HTR-8/SVneo (cell line): ENCODE measurements at regions not wholly inside any gene's neighbourhood (a gene's known extent, or its start where the extent isn't known, plus 50 kb on each side); places are given as distances from the start of the nearest gene placed in this dataset.
A peak's percentile ranks its signal among the peaks of the same experiment; 100 is the strongest.
"Not testable (repeated sequence)": the region's sequence is repeated elsewhere in the genome, so short reads cannot be mapped to it uniquely, and the experiment has no call there.

Experiments
- DNase-seq: peaks from one replicate; pipeline ENCODE4 v3.0.0; 2011; ENCODE audit warnings: low spot score, mixed read lengths; ENCODE audit not compliant: insufficient read length
- FAIRE-seq: peaks from 2 replicates; lab custom pipeline; 2011; peaks lifted over from hg19 to GRCh38; lab: Jason Lieb, UNC

- FAIRE-seq (no peak), DNase-seq (no peak)
Observed at GRCh38 chr11:101745756-101746155, 161.9 kb upstream of the TRPC6 start.

- DNase-seq, result no peak
- no peak for FAIRE-seq
Observed at GRCh38 chr11:101743828-101744227, 160.0 kb upstream of the TRPC6 start.

- FAIRE-seq, result no peak
- DNase-seq, result no peak
Observed at GRCh38 chr11:101741479-101742175, 157.8 kb upstream of the TRPC6 start.

GRCh38 chr11:101741061-101741460, 157.3 kb upstream of the TRPC6 start:
- DNase-seq (no peak), FAIRE-seq (no peak)

- FAIRE-seq, result no peak
- no peak for DNase-seq
Observed at GRCh38 chr11:101738452-101738851, 154.6 kb upstream of the TRPC6 start.

- DNase-seq (no peak), FAIRE-seq (no peak)
Observed at GRCh38 chr11:101729406-101730078, 145.7 kb upstream of the TRPC6 start.

- FAIRE-seq, result no peak
Observed at GRCh38 chr11:101727451-101727850, 143.6 kb upstream of the TRPC6 start.

GRCh38 chr11:101726988-101727387, 143.2 kb upstream of the TRPC6 start:
- FAIRE-seq (no peak), DNase-seq (no peak)

More at GRCh38 chr11:101727451-101727850, 143.6 kb upstream of the TRPC6 start:
- no peak for DNase-seq

GRCh38 chr11:101723371-101723770, 139.6 kb upstream of the TRPC6 start:
- FAIRE-seq (no peak), DNase-seq (no peak)

- FAIRE-seq (no peak), DNase-seq (no peak)
Observed at GRCh38 chr11:101721270-101721669, 137.5 kb upstream of the TRPC6 start.

GRCh38 chr11:101718402-101718801, 134.6 kb upstream of the TRPC6 start:
- FAIRE-seq, result peak; percentile 81
- no peak for DNase-seq

GRCh38 chr11:101717619-101718018, 133.8 kb upstream of the TRPC6 start:
- DNase-seq, result no peak
- FAIRE-seq, result peak; percentile 4

GRCh38 chr11:101715281-101715680, 131.5 kb upstream of the TRPC6 start:
- DNase-seq (no peak), FAIRE-seq (peak; percentile 33)

GRCh38 chr11:101707477-101707876, 123.7 kb upstream of the TRPC6 start:
- DNase-seq, result no peak
- FAIRE-seq, result peak; percentile 23

GRCh38 chr11:101706541-101706940, 122.7 kb upstream of the TRPC6 start:
- DNase-seq (peak; percentile 38), FAIRE-seq (peak; percentile 4)

GRCh38 chr11:101705972-101706371, 122.2 kb upstream of the TRPC6 start:
- DNase-seq (no peak), FAIRE-seq (peak; percentile 44)

- FAIRE-seq, DNase-seq: not testable (repeated sequence)
Observed at GRCh38 chr11:101694869-101695268, 111.1 kb upstream of the TRPC6 start.

- FAIRE-seq, result no peak
- DNase-seq, result no peak
Observed at GRCh38 chr11:101692980-101693379, 109.2 kb upstream of the TRPC6 start.

- FAIRE-seq, result peak; percentile 97
- DNase-seq, result peak; percentile 82
Observed at GRCh38 chr11:101686514-101686913, 102.7 kb upstream of the TRPC6 start.

- FAIRE-seq (no peak), DNase-seq (no peak)
Observed at GRCh38 chr11:101668236-101668635, 84.4 kb upstream of the TRPC6 start.

GRCh38 chr11:101666916-101667315, 83.1 kb upstream of the TRPC6 start:
- DNase-seq (no peak), FAIRE-seq (no peak)

GRCh38 chr11:101661559-101661958, 77.8 kb upstream of the TRPC6 start:
- FAIRE-seq, result no peak
- no peak for DNase-seq
